ENCODE measurements at regions not wholly inside any gene's neighbourhood (a gene's known extent, or its start where the extent isn't known, plus 50 kb on each side); places are given as distances from the start of the nearest gene placed in this dataset.

DNA sequence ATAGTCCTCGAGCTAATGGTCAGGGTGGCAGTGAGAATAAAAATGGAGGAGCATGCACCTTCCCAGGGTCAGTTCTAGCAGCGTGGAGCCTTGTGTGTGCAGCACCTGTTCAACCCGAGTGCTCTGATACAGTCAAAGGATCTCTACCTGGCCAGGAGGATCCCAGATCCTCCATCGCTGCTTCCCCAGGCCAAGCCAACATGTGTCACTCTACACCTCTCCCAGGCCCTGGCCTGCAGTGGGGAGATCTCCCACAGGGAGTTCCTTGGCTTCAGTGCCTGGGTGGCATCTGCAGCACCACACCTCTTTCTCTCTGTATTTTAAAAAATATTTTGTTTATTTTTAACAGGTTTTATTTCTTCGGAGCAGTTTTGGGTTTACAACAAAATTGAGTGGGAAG is 414.8 kb upstream of the C2CD4B start:
- Mint-ChIP-seq H3K4me3 (no peak overlapping the region), H3K36me3 (ENCODE audit: low read depth) (no peaks in the 10 kb centered on the region), H3K4me1 (ENCODE audit: low read depth) (no peaks in the 10 kb centered on the region), H3K9me3 (no peaks in the 10 kb centered on the region), H3K27ac (no peak overlapping the region), H3K27me3 (peaks cover 5% of the 10 kb centered on the region)
- intact Hi-C loops (cut with micrococcal nuclease), result no loop called here

DNA sequence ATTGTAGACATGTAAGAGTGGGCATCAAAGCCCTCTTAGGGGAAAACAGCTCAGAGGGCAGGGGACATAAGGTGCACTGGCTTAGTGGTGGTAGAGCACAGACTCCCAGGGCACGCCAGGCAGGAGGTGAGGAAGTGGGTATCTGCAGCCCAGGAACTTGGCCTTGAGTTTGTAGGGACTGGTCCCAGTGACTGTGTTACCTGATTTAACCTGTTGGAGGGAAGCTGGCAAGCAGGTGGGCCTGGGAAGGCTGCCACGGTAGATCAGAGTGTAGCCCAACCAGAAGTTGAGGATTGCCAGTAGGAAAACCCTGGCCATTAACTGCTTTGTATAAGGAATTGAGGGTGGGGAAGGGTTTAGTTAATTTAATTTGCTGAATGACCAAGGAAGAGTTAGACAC is 417.5 kb upstream of the C2CD4B start:
- H3K36me3 Mint-ChIP-seq (ENCODE audit: low read depth), result no peaks in the 10 kb centered on the region
- intact Hi-C loops (cut with micrococcal nuclease), result no loop called here
- no peak overlapping the region for H3K27ac Mint-ChIP-seq
- no peaks in the 10 kb centered on the region for H3K4me1 Mint-ChIP-seq (ENCODE audit: low read depth)
- H3K9me3 Mint-ChIP-seq, result no peaks in the 10 kb centered on the region
- H3K27me3 Mint-ChIP-seq, result peaks cover 3% of the 10 kb centered on the region
- H3K4me3 Mint-ChIP-seq, result no peak overlapping the region

DNA sequence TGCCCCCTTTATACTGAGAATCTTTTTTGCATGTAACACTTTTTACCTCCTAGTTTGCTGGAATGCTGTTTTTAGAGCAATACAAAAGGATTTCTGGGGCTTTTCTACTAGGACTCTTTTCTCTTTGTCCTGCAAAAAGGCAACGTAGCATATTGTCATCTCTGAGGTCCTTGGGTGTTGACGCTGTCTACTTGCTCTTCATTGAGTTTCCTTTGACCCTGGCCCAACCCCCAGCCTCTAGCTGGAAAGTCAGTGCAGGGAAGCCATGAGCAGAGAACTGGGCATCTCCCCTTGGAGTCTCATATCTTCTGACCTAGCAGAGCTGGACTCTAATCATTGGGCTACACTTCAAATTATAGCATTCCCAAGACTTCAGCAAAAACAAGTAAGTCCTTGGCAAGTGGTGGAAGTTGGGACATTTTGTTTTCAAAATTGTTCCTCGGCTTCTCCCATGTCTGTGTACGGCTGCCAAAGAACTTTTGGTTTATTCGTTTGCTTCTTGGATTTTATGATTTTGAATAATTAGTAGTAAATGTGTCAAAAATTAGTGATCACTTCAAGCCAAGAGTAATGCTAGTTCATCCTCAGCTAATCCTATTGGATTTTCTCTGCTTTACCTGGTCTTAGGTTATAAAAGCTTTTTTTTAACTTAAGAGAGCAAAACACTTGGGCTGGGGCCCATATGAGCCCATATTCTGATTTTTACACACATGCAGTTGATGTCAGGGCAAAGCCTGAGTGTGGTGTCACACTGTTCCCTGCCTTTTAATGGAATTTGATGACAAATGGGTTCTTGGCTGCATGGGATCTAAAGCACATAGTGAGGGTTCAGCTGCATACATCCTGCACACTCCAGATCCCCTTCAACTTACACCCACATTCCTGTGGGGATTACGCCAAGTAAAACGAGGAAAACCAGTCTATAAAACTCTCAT is 419.5 kb upstream of the C2CD4B start:
- Mint-ChIP-seq H3K9me3 (no peaks in the 10 kb centered on the region), H3K27ac (no peak overlapping the region), H3K27me3 (peaks cover 3% of the 10 kb centered on the region), H3K4me3 (no peak overlapping the region), H3K36me3 (ENCODE audit: low read depth) (no peaks in the 10 kb centered on the region), H3K4me1 (ENCODE audit: low read depth) (no peaks in the 10 kb centered on the region)
- intact Hi-C loops (cut with micrococcal nuclease), result no loop called here

DNA sequence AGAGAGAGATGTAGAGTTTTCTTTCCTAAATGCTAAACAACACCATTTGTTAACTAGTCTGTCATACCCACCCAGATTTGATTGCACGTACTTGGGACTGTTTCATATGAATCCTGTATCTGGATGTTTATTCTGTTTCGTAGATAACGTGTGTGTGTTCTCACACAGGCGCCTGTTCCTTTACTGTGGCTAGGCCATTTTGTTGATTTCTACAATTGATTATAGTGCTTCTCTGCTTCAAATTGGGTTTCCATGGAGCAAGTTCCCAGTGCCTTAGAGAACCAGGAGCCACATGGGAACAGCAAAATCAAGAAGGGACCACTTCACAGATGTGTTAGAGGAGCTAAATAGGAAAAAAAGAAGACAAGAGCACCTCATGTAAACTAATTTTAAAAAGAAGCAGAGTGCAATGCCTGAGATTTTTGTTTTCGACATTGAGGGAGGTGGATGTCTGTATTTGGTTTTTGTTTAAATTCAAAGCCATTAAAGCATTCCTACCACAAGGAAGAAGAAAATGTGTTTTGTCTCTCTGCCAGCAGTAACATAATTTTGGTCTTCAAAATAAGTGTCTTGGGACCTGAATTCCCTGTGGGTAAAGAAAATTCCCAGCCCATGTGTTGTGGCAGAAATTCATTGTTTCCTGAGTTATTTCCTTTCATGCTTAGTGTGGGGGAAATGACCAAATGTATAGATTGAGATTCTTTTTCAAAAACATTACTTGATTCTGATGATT is 424.0 kb upstream of the C2CD4B start:
- intact Hi-C loops (cut with micrococcal nuclease), result no loop called here
- Mint-ChIP-seq H3K27ac (no peak overlapping the region), H3K4me1 (ENCODE audit: low read depth) (no peaks in the 10 kb centered on the region), H3K4me3 (no peak overlapping the region), H3K36me3 (ENCODE audit: low read depth) (no peaks in the 10 kb centered on the region), H3K9me3 (no peaks in the 10 kb centered on the region), H3K27me3 (no peaks in the 10 kb centered on the region)

DNA sequence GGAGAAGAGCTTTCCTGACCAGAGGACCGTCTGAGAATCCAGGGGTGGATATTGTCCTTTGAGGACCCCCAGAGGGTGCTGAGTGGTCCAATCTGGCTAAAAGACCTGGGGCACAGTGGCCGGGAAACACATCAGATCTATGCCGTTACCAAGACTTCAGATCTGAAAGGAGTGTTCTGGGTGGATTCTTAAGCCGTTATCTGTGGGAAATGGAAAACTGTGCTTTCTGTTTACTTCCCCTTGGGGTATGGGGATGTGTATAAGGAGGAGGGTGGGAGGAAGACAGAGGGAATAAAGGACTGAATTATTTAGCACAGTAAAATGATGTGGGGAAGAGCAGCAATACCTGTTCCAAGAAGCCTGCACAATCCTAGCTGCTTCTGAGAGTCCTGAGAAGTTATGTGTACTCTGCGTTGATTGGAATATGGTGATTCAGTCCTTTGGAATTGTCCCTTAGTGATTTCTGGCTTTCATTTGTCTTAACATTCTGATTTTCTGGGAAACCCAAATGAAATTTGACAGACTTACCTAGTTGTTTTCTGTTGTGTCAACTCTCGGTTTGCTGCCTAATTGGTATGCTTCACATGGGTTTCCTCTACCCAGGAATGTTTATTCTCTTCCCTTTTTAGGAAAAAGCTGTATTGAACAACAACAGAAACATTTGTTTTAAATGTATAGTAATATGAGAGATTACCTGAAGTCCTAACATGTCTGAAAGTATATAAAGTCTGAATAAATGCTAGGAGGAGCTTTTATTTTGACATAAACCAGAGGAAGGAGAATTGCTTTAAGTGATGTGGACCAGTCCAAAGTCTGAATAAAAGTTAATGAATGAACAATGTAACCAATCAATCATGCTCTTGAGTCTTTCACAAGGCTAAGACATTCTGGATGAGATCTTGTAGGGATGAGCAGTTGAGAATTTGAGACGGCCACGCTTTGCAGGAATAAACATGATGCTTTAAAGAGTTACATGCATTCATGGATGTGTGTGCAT is 427.1 kb upstream of the C2CD4B start:
- intact Hi-C loops (cut with micrococcal nuclease), result no loop called here
- Mint-ChIP-seq H3K9me3 (no peaks in the 10 kb centered on the region), H3K4me3 (no peak overlapping the region), H3K36me3 (ENCODE audit: low read depth) (no peaks in the 10 kb centered on the region), H3K27ac (no peak overlapping the region), H3K27me3 (peaks cover 2% of the 10 kb centered on the region), H3K4me1 (ENCODE audit: low read depth) (no peaks in the 10 kb centered on the region)

DNA sequence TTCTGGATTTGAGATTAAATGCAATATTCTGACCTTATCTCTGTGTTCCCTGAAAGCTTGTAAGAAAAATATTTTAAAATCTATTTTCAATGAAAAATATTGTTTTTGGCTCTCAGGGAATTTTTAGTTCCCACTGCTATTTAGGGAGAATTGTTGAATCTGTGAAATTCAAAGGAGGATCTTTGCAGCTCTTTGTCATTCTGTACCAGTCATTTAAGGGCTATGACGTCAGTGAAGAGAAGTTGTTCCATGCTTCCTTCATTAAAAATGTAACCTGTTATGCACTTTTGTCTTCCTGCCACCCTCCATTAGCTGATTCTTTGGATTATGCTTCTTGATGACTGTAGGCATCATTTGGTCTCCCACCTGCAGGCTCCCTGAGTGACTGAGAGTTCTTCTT is 427.8 kb upstream of the C2CD4B start:
- intact Hi-C loops (cut with micrococcal nuclease), result no loop called here
- H3K4me3 Mint-ChIP-seq, result no peak overlapping the region
- no peak overlapping the region for H3K27ac Mint-ChIP-seq
- peaks cover 2% of the 10 kb centered on the region for H3K27me3 Mint-ChIP-seq
- H3K9me3 Mint-ChIP-seq, result no peaks in the 10 kb centered on the region
- no peaks in the 10 kb centered on the region for H3K4me1 Mint-ChIP-seq (ENCODE audit: low read depth)
- no peaks in the 10 kb centered on the region for H3K36me3 Mint-ChIP-seq (ENCODE audit: low read depth)

DNA sequence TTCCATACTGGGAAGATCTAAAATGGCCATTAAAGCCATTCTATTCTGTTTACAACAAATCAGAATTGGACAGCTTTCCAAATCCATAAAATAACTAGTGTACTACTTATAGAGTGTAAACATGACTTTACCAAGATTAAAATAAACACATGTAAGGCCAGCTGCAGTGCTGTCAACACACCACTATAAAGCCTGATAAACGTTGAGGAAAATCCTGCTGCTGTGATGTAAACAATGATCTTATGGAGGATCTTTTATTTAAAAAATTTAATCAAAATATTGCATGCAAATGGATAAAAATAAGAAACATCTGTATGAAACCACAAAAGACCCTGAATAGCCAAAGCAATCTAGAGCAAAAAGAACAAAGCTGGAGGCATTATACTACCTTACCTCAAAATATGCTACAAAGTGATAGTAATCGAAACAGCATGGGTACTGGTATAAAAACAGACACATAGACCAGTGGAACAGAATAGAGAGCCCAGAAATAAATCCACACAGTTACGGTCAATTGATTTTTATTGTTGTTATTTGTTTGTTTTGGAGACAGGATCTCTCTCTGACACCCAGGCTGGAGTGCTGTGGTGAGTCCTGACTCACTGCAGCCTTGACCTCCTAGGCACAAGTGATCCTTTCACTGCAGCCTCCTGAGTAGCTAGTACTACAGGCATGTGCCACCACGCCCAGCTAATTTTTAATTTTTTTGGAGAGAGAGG is 428.8 kb upstream of the C2CD4B start:
- H3K9me3 Mint-ChIP-seq, result no peaks in the 10 kb centered on the region
- H3K36me3 Mint-ChIP-seq (ENCODE audit: low read depth), result no peaks in the 10 kb centered on the region
- intact Hi-C loops (cut with micrococcal nuclease), result no loop called here
- H3K27ac Mint-ChIP-seq, result no peak overlapping the region
- H3K27me3 Mint-ChIP-seq, result peaks cover 5% of the 10 kb centered on the region
- no peak overlapping the region for H3K4me3 Mint-ChIP-seq
- no peaks in the 10 kb centered on the region for H3K4me1 Mint-ChIP-seq (ENCODE audit: low read depth)

DNA sequence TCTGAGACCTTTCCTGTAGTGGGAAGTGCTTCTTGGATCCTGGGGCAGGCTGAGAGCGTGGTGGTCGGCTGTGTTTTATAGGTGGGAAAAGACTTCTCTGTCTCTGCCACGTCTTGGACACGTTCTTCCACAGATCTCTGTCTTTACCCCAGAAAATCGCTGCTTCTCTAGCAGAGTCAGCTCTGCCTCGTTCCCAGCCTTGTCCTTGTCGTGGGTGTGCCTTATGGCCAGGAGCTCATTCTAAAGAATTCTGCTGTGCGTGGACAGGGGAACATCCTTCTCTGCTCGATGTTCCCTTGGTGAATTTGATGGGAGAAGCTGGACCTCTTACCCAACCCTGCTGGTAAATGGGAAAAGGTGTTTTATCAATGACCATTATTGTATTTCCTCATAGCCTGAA is 433.1 kb upstream of the C2CD4B start:
- H3K9me3 Mint-ChIP-seq, result no peaks in the 10 kb centered on the region
- no peak overlapping the region for H3K27ac Mint-ChIP-seq
- peaks cover 13% of the 10 kb centered on the region for H3K27me3 Mint-ChIP-seq
- no peak overlapping the region for H3K4me3 Mint-ChIP-seq
- H3K4me1 Mint-ChIP-seq (ENCODE audit: low read depth), result no peaks in the 10 kb centered on the region
- intact Hi-C loops (cut with micrococcal nuclease), result no loop called here
- no peaks in the 10 kb centered on the region for H3K36me3 Mint-ChIP-seq (ENCODE audit: low read depth)

DNA sequence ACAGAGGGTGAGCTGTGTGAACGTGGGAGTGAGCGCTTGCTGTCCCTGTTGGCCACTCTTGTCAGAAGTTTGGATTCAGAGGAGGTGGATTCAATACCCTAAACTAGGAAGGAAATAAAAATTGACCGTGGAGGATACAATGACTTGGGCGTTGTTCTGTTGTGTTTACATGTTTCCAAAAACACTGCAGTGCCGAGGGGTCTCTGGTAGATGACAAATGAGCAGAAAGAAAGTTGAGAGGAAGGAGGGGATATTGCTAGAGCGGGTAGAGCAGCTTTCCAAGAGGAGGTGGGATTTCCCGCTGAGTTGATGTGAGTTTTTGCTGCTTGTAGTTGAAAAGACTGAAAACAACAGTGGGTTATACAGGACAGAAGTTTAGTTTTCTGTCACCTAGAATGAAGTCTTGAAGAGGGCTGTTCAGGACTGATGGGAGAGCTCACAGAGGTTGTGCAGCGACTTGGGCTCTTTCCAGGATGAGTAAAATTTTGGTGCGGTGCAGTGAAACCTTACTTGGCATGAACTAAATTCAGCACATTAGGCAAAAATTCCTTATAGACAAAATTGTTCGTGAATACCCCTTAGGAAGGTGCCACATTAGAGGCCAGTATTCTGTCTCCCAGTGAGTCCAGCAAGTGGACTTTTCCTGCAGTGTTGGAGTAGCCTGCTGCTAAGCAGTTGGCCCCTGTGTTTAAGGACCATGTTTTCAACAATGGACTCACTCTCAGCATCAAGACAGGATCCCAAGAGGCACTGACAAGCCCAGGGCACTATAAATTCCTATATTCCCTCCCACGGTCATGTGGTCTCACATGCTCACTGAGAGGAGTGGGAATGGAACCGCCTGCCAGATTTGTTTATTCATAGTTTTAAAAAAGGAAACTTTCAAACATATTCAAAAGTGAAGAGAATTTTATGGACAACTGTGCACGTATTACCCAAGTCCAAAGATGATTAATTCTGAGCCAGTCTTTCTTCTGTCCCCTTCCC is 435.0 kb upstream of the C2CD4B start:
- Mint-ChIP-seq H3K9me3 (no peaks in the 10 kb centered on the region), H3K4me3 (no peak overlapping the region), H3K27me3 (peaks cover 13% of the 10 kb centered on the region), H3K36me3 (ENCODE audit: low read depth) (no peaks in the 10 kb centered on the region), H3K27ac (no peak overlapping the region), H3K4me1 (ENCODE audit: low read depth) (no peaks in the 10 kb centered on the region)
- intact Hi-C loops (cut with micrococcal nuclease), result no loop called here

DNA sequence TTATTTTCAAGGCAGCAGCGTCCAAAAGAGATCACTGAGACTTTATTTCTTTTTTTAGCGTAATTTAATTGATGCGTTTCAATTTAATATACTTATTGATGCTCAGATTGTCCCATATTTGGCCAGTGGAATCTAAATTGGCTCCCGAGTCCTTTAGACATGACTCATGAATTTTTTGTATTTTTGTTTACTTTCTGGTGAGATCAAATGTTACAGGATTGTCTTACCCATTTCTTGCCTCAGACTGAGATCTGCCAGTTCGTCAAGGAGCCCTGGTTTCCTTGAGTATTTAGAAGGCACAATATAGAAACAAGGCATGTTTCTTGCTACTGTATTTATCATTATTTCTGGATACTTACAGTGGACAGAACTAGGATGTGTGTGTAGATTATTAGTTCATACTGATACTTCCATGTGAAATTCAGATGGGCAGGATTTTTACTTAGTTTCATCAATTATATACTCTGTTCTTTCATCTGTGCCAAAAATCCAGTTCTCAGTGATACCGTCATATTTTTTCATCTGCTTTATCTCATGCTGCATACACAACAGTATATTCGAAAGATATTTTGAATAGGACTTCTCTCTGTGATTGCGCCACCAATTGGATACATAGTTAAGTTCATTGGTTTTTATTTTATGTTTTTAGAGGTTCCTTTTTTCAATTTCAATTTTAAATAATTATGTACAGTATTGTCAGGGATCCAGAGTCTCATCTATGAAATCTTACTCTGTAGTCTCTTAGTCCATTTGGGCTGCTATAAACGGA is 436.9 kb upstream of the C2CD4B start:
- peaks cover 12% of the 10 kb centered on the region for H3K27me3 Mint-ChIP-seq
- intact Hi-C loops (cut with micrococcal nuclease), result no loop called here
- no peak overlapping the region for H3K4me3 Mint-ChIP-seq
- H3K27ac Mint-ChIP-seq, result no peak overlapping the region
- no peaks in the 10 kb centered on the region for H3K4me1 Mint-ChIP-seq (ENCODE audit: low read depth)
- no peaks in the 10 kb centered on the region for H3K36me3 Mint-ChIP-seq (ENCODE audit: low read depth)
- H3K9me3 Mint-ChIP-seq, result no peaks in the 10 kb centered on the region

DNA sequence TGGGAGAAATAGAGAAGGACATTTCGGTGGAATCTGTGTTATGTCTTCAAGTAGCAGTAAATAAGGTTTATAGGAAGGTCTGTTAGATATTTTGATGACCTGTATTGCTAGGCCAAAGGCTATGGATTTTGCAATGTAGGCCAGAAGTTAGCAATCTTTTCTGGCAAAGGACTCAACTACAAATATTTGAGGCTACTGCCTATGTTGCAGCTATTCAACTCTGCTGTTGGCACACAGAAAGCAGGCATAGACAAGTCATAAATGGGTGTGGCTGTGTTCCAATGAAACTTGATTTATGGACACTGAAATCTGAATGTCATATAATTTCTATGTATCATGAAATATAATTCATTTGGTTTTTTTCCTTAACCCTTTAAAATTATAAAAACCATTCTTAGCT is 438.7 kb upstream of the C2CD4B start:
- no peak overlapping the region for H3K27ac Mint-ChIP-seq

DNA sequence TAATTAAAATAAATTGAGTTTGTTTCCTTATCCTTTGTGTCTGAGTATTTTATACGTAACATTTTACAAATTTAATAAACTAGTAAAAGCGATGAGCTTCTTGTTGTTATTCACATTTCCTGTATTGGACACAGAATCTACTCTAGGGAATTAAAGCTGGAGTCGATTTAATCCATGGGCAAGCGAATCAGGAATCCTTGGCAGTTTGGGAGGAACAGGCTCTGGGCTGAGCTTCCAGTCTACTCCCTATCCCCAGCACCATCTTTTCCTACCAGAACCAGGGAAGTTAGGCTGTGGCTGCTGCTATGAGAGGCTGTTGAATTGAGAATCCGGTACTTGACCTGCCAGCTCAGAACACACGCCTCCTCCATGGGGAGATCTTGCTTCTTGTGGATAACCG is 437.3 kb upstream of the TPM1 start:
- H3K36me3 Mint-ChIP-seq (ENCODE audit: low read depth), result no peaks in the 10 kb centered on the region
- H3K4me3 Mint-ChIP-seq, result no peak overlapping the region
- H3K27ac Mint-ChIP-seq, result no peak overlapping the region
- no peaks in the 10 kb centered on the region for H3K4me1 Mint-ChIP-seq (ENCODE audit: low read depth)
- H3K27me3 Mint-ChIP-seq, result peaks cover 3% of the 10 kb centered on the region
- intact Hi-C loops (cut with micrococcal nuclease), result no loop called here
- no peaks in the 10 kb centered on the region for H3K9me3 Mint-ChIP-seq

More for the DNA sequence above, 438.7 kb upstream of the C2CD4B start:
- no peaks in the 10 kb centered on the region for H3K36me3 Mint-ChIP-seq (ENCODE audit: low read depth)
- intact Hi-C loops (cut with micrococcal nuclease), result no loop called here
- no peak overlapping the region for H3K4me3 Mint-ChIP-seq
- H3K27me3 Mint-ChIP-seq, result peaks cover 8% of the 10 kb centered on the region
- H3K4me1 Mint-ChIP-seq (ENCODE audit: low read depth), result no peaks in the 10 kb centered on the region
- no peaks in the 10 kb centered on the region for H3K9me3 Mint-ChIP-seq
